ENCODE measurements at regions not wholly inside any gene's neighbourhood (a gene's known extent, or its start where the extent isn't known, plus 50 kb on each side); places are given as distances from the start of the nearest gene placed in this dataset.
A peak's percentile ranks its signal among the peaks of the same experiment; 100 is the strongest.

DNA sequence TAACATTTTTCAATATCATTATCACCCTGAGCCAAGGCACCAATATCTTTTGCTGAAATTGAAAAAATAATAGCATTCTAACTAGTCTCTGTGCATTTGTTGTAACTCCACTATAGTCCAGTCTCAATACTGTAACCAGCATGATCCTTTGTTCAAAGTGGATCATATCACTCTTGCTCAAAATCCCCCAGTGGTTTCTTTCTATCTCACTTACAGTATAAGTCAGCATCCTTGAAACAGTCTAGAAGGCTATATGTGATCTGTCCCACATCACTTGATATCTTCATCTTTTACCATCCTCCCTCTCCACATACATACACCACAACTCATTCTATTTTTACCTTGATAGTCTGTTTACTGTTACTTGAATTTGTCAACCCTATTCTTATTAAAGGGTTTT lies 435.7 kb downstream of the CCER1 start:
- intact Hi-C loops (cut with micrococcal nuclease; ENCODE audit: unreplicated experiment): no loop called here
- RAD21 ChIA-PET (ENCODE audit: unreplicated experiment): no interaction called here
- no TSS peak for BruUV-seq (replicated peaks)

More for the DNA sequence above, 435.7 kb downstream of the CCER1 start:
- TF ChIP-seq RUNX3 (IDR thresholded peaks at IDR 0.05; ENCODE audit: low read length) (0 out of 2 replicates have a peak, but pooled peaks have one; percentile 21), ZNF24 (IDR thresholded peaks at IDR 0.05) (peak; percentile 73), IKZF1 (conservative IDR thresholded peaks at IDR 0.05) (no peak), EP300 (IDR thresholded peaks at IDR 0.05; ENCODE audit: borderline replicate concordance in 1 of 2, control insufficient read depth in 1 of 2, low read depth in 2 of 2, low read length in 2 of 2) (no peak)
- TF ChIP-seq, protein P1, sequence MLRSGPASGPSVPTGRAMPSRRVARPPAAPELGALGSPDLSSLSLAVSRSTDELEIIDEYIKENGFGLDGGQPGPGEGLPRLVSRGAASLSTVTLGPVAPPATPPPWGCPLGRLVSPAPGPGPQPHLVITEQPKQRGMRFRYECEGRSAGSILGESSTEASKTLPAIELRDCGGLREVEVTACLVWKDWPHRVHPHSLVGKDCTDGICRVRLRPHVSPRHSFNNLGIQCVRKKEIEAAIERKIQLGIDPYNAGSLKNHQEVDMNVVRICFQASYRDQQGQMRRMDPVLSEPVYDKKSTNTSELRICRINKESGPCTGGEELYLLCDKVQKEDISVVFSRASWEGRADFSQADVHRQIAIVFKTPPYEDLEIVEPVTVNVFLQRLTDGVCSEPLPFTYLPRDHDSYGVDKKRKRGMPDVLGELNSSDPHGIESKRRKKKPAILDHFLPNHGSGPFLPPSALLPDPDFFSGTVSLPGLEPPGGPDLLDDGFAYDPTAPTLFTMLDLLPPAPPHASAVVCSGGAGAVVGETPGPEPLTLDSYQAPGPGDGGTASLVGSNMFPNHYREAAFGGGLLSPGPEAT (IDR thresholded peaks at IDR 0.05; ENCODE audit: low read depth): peak; percentile 29; the same call in 1 of the 2 replicates
- H3K9ac ChIP-seq (ENCODE audit: control insufficient read depth, insufficient read depth, low read length): no peak overlapping the region
- ATAC-seq: peak; percentile 82
- POLR2A ChIA-PET: no interaction called here
- no peak for FAIRE-seq
- no peak overlapping the region for H3K27ac ChIP-seq (ENCODE audit: control insufficient read depth, insufficient read depth)
- H3K27me3 ChIP-seq (replicated peaks in 1 of 2; ENCODE audit: control insufficient read depth in 2 of 2, insufficient read depth in 2 of 2, low read length in 1 of 2): no peaks in the 10 kb centered on the region
- SMC1A ChIA-PET (ENCODE audit: uncharacterized antibody, unreplicated experiment): no interaction called here
- in situ Hi-C loops (cut with MboI): no loop called here
- H3K4me3 ChIP-seq: no peak overlapping the region
- no peak for DNase-seq (ENCODE audit: low read depth, low spot score)
- no peaks in the 10 kb centered on the region for H3K9me3 ChIP-seq (replicated peaks; ENCODE audit: control insufficient read depth, insufficient read depth, low read length)
- H3K36me3 ChIP-seq (ENCODE audit: control insufficient read depth in 2 of 2, insufficient read depth in 2 of 2, low read length in 1 of 2): no peaks in the 10 kb centered on the region
- no peak overlapping the region for H3K4me2 ChIP-seq (ENCODE audit: control insufficient read depth, insufficient read depth)
- no peaks in the 10 kb centered on the region for H4K20me1 ChIP-seq (ENCODE audit: control insufficient read depth, insufficient read depth)
- no peaks in the 10 kb centered on the region for H3K79me2 ChIP-seq (ENCODE audit: control insufficient read depth, insufficient read depth, low read length)
- H2AFZ ChIP-seq (ENCODE audit: control insufficient read depth, low read depth, low read length): no peak overlapping the region
- H3K4me1 ChIP-seq (ENCODE audit: control insufficient read depth, insufficient read depth, low read length): peaks cover 5% of the 10 kb centered on the region; the same call in 1 of the 2 replicates
- CTCF ChIA-PET: no interaction called here

Measured in GM12878 (cell line).